Left hindlimb (tissue), 1 donor: ENCODE measurements at regions not wholly inside any gene's neighbourhood (a gene's known extent, or its start where the extent isn't known, plus 50 kb on each side); places are given as distances from the start of the nearest gene placed in this dataset.
A peak's percentile ranks its signal among the peaks of the same experiment; 100 is the strongest.
"Not testable (repeated sequence)": the region's sequence is repeated elsewhere in the genome, so short reads cannot be mapped to it uniquely, and the experiment has no call there.

Experiments used
- DNase-seq: peaks from one replicate; pipeline ENCODE4 v3.0.0-alpha.2; 2018

DNA sequence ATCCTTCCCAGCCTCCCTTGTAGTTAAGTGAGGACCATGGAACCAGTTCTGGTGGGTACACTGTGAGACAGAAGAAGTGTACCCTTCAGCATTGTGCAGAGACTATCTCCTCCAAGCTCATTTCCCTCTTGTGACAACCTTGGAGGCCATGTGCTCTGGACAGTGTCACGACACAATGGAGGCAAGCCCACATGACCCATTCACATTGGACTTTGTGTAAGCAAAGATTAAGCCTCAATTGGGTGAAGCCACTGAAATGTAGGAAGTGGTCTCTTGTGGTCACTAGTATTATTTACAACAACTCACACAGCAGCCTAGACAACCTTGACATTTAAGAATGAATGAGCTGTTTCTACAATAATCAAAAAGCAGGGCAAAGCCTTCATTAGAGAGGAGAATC is 124.2 kb downstream of the INHBA start:
- DNase-seq, result no peak

DNA sequence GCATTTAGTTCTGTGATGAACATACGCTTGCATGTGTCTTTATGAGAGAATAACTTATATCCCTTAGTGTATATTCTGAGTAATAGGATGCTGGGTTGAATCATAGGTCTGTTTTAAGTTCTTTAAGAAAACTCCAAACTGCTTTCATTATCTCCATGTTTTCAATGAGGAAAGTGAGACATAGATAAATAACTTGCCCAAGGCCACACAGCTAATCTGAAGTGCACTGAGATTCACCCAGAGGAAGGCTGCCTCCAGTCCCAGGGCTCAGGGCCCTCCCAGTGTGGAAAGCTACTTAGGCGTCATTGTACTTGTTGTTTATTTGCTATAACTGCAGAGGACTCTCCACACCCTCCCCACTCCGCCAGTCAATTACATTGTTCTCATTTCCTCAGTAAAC is 126.7 kb downstream of the INHBA start:
- DNase-seq, result no peak

DNA sequence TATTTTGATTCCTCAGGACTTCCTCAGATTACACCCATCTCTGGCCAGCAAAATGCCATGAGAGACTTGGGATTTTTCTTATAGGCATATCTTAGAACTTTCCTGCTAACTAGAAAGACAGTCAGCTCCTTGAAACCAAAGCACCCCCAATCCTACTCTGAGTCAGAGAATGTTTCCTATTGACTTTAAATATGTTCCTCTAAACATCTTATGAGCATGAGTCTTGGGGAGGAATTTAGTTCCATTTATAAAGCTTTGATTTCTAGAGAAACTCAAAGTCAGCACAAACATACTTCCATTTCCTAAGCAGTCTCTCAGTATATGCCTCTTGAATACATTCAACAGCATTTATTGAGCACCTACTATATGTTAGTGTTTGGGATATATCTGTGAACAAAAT is 128.5 kb downstream of the INHBA start:
- no peak for DNase-seq

DNA sequence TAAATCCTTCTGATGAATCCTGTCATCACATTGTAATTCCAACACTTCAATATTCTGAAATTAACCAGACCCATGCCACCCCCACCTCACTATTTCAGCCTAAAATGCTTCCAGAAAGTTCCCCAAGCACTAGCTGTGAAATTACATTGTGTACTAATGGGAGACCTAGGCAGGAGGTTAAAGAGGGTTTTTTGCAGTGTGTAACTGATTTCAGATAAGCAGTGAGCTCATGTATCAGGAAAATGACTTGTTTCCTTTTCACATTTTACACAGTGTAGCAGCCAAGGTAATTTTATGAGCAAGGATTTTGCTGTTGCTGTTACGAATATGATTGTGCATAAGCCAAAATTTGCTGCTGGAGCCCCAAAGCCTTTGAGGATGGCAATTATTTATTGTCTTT is 129.0 kb downstream of the INHBA start:
- DNase-seq, result no peak

DNA sequence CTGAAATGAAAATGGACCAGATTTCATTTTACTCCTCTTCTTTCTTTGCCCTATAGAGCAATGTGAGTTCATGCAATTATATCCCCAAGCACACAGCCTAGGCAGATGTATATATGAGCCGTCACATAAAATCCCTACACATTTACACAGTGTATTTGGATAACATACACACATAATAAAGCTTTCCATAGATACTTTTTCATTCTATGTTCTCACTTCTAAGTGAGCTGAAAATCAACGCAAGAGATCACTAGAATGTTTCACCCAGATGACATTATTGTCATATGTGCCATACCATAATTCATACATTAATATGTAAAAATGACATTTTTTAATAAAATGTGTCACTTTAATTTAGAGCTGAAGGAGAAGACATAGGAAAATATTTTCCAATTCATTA is 129.4 kb downstream of the INHBA start:
- DNase-seq, result no peak

DNA sequence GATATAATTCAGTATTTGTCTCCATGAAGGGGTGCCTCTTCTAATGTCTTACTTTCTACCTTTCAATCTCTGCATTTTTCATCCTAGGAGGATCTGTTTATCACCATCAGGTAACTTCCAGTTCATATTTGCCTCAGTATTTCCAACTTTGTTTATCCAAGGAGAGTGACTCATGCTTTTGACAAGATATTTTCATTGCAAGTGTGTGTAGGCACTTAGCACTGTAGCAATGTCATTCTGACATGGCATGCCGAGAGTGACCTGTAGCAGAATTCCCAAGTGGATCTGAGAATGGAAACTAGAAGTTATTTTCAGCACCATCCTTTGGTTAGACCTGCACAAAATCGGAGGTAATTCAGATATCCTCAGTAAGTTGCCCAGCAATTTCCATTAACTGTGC is 129.9 kb downstream of the INHBA start:
- DNase-seq, result no peak

DNA sequence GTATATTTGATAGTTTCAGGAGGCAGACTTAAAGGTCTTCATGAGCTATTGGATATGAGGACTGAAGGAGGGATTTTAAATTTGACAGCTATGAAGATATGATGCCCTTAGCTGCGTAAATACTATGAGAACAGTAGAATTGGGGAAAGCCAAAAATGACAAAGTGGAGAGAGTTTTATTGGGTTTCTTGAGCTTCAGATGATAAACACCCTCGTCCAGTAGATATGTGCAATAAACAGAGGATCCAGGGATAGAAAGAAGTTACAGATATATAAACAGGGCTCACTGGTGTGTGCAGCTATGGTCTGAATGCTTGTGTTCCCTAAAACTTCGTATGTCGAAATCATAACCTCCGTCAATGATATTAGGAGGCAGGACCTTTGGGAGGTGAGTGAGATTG is 131.3 kb downstream of the INHBA start:
- no peak for DNase-seq

DNA sequence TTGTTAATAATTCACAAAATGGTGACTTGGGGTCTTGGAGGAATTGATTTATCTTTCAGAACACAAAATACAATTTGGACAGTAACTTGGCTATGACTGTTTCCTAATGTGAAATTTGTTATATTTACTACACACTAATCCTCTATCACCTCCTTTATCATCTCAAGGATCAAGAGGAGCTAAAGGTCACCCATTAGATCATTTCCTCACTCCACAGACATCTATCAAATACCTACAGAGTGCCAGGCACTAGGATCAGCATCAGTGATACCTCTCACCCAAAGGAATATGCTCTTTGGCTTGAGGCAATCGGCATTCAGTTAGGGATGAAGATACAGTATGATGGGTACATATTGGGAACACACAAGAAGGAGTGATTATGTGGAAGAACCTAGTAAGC is 132.1 kb downstream of the INHBA start:
- no peak for DNase-seq

DNA sequence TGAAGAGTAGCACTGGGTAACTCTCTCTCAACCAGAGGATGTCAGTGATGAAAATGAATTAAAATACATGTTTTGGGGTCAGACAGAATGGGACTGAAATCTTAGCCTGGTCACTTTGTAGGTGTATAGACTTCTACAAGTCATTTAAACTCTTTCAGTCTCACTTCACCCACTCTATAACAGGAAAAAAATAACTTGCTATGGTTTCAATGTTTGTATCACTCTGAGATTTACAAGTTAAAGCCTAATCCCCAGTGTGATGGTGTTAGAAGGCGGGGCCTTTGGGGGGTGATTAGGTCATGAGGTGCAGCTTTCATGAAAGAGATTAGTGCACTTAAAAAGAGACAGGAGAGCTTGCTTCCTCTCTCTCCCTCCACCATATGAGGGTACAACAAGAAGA is 134.8 kb downstream of the INHBA start:
- DNase-seq, result no peak

DNA sequence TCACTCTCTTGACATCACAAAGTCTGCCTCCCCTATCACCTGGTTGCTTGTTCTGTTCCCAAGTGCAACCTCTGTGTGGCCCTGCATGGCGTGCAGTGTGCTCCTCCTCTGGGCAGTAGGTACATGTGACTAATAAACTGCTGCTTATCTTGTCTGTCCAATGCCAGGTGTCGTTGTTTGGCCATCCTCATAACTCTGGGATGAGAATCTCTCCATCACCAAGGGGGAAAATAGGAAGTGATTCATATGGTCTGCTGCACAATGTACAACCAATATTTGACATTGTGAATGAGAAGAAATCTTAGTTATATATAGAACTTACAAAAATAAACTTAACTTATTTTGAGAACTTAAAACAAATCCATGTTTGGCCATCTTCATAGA is 135.2 kb downstream of the INHBA start:
- no peak for DNase-seq

DNA sequence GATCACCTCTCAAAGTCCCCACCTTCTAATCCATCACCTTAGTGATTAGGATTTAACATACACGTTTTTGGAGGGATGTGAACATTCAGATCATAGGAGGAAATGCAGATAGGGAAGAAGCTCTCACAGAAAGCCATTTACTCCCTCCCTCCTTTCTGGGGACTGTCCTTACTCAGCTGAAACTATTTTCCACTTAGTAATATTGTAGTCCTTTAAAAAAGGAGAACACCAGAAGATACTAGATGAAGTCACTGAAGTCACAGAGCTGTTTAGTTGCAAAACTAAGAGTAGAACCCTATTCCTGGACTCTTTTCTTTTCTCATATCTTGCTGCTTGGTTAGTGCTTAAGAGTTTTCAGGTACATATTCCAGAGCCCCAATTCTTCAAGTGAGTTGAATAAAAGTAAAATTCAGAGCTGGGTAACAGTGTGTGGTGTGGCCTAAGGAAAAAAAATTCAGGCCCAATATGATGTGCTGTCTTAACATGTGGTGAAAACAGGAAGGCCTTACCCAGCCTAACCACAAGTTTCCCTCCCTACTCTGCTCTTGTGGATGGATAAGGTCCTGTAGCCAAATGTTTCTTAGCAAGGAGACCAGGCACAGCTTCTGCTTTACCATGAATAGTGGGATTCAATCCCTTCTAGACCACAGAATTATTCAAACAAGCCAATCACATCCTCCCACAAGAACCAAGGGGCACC is 135.7 kb downstream of the INHBA start:
- DNase-seq, result no peak

DNA sequence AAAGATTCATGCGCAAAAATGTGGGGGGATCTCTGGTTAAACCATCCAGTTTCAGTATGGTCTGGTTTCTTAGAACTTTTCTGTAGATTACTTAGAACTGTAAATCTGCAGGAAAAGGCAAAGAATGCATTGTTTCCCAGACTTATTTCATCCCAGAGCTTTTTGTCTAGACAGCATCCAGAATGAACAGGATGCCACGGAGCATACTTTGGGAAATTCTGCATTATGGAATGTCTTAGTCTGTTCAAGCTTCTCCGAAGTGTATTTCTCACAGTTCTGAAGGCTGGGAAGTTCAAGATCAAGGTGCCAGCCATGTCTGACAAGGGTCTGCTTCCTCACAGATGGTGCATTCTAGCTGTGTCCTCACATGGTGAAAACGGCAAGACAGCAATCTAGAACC is 136.3 kb downstream of the INHBA start:
- DNase-seq, result no peak

DNA sequence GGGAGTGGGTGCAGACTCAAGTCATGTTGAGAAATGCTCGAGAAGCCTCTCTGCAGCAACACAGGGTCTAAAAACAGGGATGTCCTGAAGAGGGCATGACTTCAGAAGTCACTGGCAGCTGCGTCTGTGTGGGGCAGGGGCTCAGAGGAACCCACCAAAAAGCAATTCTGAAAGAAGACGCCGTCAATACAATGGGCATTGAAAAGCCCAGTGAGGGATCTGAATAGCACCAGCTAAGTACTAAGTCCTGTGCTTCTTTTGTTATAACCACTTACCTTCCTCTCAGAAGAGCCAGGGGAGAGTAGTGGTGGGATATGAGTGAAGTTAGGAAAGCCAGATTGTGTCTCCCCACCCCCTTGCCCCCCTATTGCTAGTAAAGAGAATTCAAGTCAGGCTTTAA is 137.2 kb downstream of the INHBA start:
- DNase-seq, result no peak

DNA sequence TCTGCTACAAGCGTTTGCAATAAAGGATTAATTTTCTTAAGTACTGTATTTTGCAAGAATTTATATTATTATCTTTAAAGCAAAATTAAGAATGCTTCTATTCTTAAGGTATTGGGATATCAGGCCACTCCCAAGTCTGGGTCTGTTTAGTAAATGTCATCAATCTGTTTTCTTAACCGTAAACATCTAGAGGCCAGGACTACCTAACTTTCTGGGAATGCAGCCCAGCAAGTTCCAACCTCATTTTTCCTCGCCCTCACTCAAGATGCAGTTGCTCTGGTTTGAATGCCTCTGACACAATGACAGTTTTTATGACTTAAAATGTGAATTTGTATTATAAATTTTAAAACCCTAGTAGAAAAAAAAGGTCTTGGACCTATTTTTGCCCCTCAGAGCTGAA is 143.5 kb downstream of the INHBA start:
- no peak for DNase-seq

DNA sequence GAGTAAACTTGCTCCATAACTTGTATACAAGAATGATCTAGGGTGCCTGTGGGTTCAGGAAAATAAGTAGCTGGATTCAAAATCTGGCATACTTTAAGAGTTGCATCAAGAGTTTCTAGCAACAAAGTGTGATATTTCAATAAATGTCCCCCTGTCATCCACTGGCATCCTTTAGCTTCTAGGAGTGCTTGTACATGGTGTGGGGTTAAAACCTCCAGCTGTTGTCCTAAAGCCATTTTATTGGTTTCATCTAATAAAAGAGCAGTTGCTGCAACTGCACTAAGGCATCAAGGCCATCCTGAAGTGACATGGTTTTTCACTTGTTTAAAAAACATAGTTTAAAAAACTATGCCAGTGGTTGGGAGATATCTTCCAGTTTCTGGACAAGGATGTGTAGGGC is 148.4 kb downstream of the INHBA start:
- no peak for DNase-seq

DNA sequence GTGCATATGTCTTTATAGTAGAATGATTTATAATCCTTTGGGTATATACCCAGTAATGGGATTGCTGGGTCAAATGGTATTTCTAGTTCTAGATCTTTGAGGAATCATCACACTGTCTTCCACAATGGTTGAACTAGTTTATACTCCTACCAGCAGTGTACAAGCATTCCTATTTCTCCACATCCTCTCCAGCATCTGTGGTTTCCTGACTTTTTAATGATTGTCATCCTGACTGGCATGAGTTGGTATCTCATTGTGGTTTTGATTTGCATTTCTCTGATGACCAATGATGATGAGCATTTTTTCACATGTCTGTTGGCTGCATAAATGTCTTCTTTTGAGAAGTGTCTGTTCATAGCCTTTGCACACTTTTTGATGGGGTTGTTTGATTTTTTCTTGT is 152.8 kb downstream of the INHBA start:
- not testable (repeated sequence) for DNase-seq

DNA sequence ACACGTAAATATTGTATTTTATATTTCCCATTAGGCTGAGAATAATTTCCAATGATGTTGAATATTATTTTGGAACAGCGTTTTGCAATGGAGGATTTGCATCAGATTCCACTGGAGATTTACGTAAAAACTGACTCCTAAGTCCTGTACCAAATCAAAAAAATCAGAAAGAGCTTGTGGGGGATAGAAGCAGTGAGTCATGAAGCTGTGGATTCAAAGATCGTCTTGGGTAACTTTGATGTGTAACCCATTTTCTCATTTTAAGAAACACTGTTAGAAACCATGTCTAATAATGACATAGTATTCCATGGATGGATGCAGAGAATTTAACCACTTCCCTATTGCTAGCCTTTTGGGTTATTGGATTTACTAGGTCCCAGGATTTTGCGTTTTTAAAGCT is 158.6 kb downstream of the INHBA start:
- DNase-seq, result no peak

DNA sequence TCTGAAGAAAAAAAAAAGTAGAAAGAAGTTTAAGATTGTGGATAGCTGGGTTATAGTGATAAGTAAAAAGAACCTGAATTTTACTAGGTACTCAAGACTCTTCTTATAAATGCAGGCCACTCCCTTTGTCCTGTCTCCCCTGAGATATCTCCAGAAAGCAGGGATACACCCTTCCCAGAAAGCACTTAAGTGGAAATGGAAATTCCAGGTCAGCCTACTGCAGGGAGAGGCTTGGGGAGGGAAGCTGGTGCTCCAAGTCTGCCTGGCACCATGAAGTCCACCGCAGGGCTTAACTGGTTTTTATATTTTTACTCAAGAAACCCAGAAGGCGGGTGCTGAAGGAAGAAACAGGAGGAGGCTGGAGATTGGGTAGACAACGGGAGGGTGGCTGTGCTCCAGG is 162.3 kb downstream of the INHBA start:
- no peak for DNase-seq

DNA sequence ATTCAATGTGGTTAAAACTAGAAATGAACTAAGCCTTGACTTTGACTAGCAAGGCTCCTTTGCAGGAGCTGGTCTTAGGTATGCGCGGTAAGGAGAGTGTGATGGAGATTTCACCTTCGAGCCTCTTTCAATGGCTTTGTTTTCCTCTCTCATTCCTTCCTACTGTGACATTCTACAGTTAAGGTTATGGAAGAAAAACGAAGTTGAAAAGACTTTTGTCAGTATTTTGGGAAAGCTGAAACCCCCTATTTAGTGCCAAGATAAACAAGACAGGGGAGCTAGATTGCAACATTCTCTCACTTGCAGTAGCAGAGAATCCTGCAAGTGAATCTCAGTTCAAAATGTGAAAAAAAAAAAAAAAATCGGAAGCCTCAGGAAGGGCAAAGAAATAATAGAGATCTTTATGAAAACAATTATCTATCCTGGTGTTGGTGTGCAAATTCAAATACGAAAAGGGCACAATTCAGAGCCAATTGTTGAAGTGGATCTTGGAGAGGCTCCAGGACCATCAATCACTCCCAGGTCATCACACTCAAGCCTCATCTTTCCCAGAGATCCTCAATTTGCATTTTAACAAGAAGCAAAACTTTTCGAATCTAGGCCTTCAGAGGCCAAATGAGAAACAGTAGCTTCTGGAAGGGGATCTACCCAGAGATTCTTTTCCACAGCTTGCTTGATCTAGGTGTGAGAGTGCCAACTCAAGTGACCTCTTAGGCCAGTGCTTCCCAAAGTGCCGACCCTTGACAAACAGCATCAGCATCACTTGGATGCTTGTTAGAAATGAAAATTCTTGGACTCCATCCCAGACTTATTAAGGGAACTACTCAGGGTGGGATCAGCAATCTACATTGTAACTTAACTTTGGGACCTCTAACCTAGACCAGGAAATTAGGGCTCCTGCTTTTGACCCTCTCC is 163.8 kb downstream of the INHBA start:
- no peak for DNase-seq

DNA sequence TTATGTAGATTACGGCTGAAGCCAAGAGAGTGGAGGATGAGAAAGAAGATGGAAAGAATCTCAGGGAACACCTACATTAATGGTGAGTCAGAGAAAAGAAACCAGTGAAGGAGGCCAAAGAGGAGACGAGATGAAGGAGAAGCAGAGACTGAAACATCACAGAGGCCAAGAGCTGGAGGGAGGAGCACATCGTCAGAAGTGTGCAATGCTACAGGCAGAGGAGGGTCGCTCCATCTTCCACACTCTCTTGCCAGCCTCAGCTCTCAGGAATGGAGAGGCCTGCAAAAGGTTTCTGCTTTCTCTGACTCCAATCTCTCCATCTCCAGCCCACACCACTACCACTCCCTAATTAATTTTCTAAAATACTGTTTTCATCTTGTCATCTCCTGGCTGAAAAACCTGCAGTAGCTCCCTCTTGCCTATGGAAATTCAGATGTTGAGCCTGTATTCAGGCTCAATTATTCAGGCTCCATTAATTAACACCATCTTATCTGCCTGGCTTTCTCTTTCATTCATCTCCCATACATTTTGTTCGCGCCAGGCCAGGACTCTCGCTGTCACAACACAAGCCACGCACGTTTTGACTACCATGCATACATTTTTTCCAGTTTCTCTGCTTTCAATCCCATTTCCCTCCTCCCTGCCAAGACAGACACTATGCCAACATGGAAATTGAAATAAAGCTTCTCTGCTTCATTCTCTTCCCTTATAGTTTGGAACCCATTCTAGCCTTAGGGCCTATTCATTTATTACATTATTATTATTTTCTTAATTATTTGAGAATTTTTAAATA is 165.8 kb downstream of the INHBA start:
- DNase-seq, result peak; percentile 51

DNA sequence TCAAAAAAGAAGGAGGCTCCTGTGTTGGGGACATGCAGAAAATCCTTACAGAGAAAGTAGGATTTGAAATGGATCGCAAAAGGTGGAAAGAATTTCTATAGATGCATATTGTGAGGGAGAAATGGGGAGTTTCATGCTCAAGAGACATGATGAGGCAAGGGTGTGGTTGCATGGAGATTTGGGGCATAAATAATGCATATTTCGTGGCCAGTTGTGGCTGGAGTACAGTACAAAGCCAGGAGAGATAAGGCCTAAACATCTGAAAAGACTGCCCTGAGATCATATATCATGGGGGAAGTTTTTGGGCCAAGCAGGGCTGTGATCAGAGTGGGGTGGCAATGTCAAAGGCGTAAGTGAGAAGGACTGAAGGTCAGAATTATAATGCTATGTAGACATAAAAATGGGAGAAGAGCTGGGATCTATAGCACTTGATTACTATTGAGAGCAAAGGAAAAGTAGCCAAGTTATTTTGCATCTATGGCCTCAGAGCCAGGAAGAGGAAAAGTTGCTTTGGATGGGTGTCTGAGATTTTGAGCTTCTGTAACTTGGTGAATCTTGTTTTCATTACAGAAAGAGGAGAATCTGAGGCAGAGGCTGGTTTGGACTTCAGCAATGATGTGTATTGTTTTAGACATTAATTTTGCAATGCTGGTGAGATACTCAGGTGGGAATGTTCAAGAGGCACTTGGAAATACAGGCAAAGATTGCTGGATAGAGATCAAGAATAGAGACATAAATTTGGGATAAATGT is 166.6 kb downstream of the INHBA start:
- DNase-seq, result no peak

DNA sequence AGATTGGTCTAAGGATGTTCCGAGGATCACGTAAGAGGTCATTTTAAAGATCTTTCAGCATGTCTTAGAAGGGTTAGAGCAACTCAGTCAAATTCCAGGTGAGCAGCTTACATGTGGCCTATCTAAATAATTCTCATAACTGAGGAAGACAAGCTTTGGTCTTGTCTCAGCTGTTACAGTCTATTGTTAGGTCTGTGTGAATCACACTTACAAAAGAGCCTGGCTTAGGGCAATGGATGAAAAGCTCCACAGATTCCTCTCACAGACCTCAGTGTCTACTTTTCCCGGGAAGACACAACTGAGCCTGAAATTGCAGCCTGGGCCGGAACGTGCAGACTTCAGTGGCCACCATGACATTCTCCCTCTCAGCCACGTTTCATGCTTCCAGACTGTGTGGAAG is 173.1 kb downstream of the INHBA start:
- DNase-seq, result no peak

DNA sequence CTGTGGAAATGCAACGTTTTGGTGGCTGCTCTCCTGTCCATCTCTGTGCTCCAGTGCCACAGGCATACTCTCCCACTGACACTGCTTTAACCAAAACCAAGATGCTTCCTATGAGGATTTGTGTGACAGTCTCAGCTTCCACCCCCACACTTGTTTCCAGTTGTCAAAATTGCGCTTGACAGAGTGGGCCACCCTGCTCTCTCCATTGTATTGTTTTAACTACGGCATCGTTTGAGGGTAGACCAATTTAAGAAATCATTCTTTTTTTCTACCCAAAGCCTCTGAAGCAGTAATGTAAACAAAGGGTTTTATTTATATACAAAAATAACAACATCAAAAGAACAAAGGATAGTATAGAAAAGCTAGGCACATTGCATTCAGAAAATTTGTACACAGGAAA is 178.0 kb downstream of the INHBA start:
- DNase-seq, result no peak
